ENCODE measurements at regions not wholly inside any gene's neighbourhood (a gene's known extent, or its start where the extent isn't known, plus 50 kb on each side); places are given as distances from the start of the nearest gene placed in this dataset. TPM values are rescaled to one million over a fixed set of nuclear protein-coding genes. Genes with fewer than 3 reads are reported as not detected.

- no peaks in the 10 kb centered on the region for H3K79me2 ChIP-seq (ENCODE audit: control insufficient read depth, insufficient read depth, low read length)
- H3K4me1 ChIP-seq (ENCODE audit: control insufficient read depth in 2 of 2, insufficient read depth in 2 of 2, low read length in 2 of 2) = peaks cover 3 to 5% of the 10 kb centered on the region in 2 donors
- peaks cover 1% of the 10 kb centered on the region for H3K4me1 Mint-ChIP-seq
Measured at GRCh38 chr12:11598900-11599299, 50.6 kb upstream of the ETV6 start.

More at GRCh38 chr12:11598900-11599299, 50.6 kb upstream of the ETV6 start:
- no peaks in the 10 kb centered on the region for H3K36me3 ChIP-seq (replicated peaks in 1 of 2; ENCODE audit: control extremely low read depth in 1 of 2, control insufficient read depth in 1 of 2, extremely low read depth in 1 of 2, insufficient read depth in 2 of 2, low read length in 1 of 2)
- ATAC-seq (ENCODE audit: low read depth) = no peak
- H2AFZ ChIP-seq (ENCODE audit: insufficient read depth, low read depth, low read length, poor library complexity, severe bottlenecking) = no peak overlapping the region
- H3K27ac ChIP-seq (ENCODE audit: low read length in 2 of 2) = no peak overlapping the region
- H4K20me1 ChIP-seq (ENCODE audit: control insufficient read depth, insufficient read depth, low read length, poor library complexity, severe bottlenecking) = no peaks in the 10 kb centered on the region
- WGBS (ENCODE audit: insufficient coverage) = 73% methylated on average over 6 of the region's 7 CpGs
- Mint-ChIP-seq H3K4me3 (no peak overlapping the region), H3K9me3 (ENCODE audit: insufficient read depth) (no peaks in the 10 kb centered on the region), H3K27ac (no peak overlapping the region), H3K27me3 (peaks cover 3% of the 10 kb centered on the region)
- ChIA-PET CTCF (interaction anchor here (0.8 to 1.3 kb wide), 2 partner anchors 8 to 434 kb away, joined by 3 to 6 read pairs; no protein-coding TSS in a partner anchor), POLR2A (no interaction called here)
- intact Hi-C loops (cut with micrococcal nuclease) = no loop called here
- no peak for TF ChIP-seq EZH2 (IDR thresholded peaks at IDR 0.05; ENCODE audit: borderline replicate concordance, insufficient read depth, low read depth, low read length, poor library complexity, severe bottlenecking)
- TF ChIP-seq CTCF (IDR thresholded peaks at IDR 0.05) = no peak
- H3K4me2 ChIP-seq (replicated peaks; ENCODE audit: low read depth, low read length, poor library complexity, severe bottlenecking) = no peak overlapping the region
- H3K4me3 ChIP-seq (ENCODE audit: control extremely low read depth in 1 of 5, extremely low read depth in 1 of 5, insufficient read depth in 1 of 5, low read depth in 2 of 5, low read length in 4 of 5) = no peak overlapping the region
- H3K27me3 ChIP-seq (replicated peaks in 1 of 4; ENCODE audit: control extremely low read depth in 1 of 4, control insufficient read depth in 3 of 4, insufficient read depth in 4 of 4, low read length in 3 of 4) = no peaks in the 10 kb centered on the region
- DNase-seq = no peak
- H3K9me3 ChIP-seq (ENCODE audit: control extremely low read depth in 1 of 3, control insufficient read depth in 2 of 3, insufficient read depth in 1 of 3, low read length in 2 of 3) = no peaks in the 10 kb centered on the region
- H3K9ac ChIP-seq (ENCODE audit: low read length) = no peak overlapping the region

Small RNAs in the stretch of these regions (small RNA-seq; reads per million reads assigned to genes)
- gene AC007450.3 (ENCODE audit: insufficient read length, low read depth, low replicate concordance) (not detected), gene HIGD1AP8 (ENCODE audit: insufficient read length, low read depth, low replicate concordance) (not detected), gene RNU7-60P (ENCODE audit: insufficient read length, low read depth, low replicate concordance) (not detected)
